Left lung (tissue), 4 donors: ENCODE measurements at regions not wholly inside any gene's neighbourhood (a gene's known extent, or its start where the extent isn't known, plus 50 kb on each side); places are given as distances from the start of the nearest gene placed in this dataset.

Source experiments
- ATAC-seq: fragments of 200-7000 bp; cut with Tn5 transposase; one replicate; pipeline ENCODE4 v1.9.1; 2020; ENCODE audit warnings: moderate library complexity
- DNase-seq, 4 donors: peaks; one replicate each; pipeline ENCODE4 v3.0.0-alpha.2; 2013 to 2020
- H3K27ac ChIP-seq, 2 donors: fragments of 200-600 bp; sonication (generic) in 1 of 2; one replicate each; pipeline versions ENCODE4 v1.5.0 to v1.8.0; 2020 to 2021
- H3K27me3 ChIP-seq, 2 donors: fragments of 200-600 bp; sonication (generic) in 1 of 2; one replicate each; pipeline versions ENCODE4 v1.5.0 to v1.8.0; 2020 to 2021
- H3K36me3 ChIP-seq, 2 donors: fragments of 200-600 bp; sonication (generic) in 1 of 2; one replicate each; pipeline versions ENCODE4 v1.5.0 to v1.8.0; 2020 to 2021
- H3K4me1 ChIP-seq, 2 donors: fragments of 200-600 bp; one replicate each; pipeline ENCODE4 v1.8.0; 2021
- H3K4me3 ChIP-seq, 2 donors: fragments of 200-600 bp; sonication (generic) in 1 of 2; one replicate each; pipeline versions ENCODE4 v1.5.0 to v1.8.0; 2020 to 2021; ENCODE audit warnings: mild to moderate bottlenecking in 1 of 2
- H3K9me3 ChIP-seq, 2 donors: fragments of 200-600 bp; sonication (generic) in 1 of 2; one replicate each; pipeline versions ENCODE4 v1.5.0 to v1.8.0; 2020 to 2021
- CTCF ChIP-seq, 2 donors: fragments of 200-600 bp; sonication (generic) in 1 of 2; IDR thresholded peaks; one replicate each; pipeline versions ENCODE4 v1.5.0 to v1.8.0; 2021; ENCODE audit warnings: antibody characterized with exemption in 2 of 2
- intact Hi-C, 2 donors: fragments of 100-400 bp; cut with DNase I; formaldehyde crosslinking; loops; one replicate each; pipeline versions ENCODE4 v1.11.2 to v1.14.2; 2022
- donor health status: DM: no; HTN: yes; CAD: no.
- donor health status: DM: no; HTN: no; CAD: no.

- TF ChIP-seq CTCF (IDR thresholded peaks at IDR 0.05) = no peak
- intact Hi-C loops = no loop called here
Measured at GRCh38 chr4:137960371-137961050, 281.6 kb downstream of the SLC7A11 start.

GRCh38 chr4:137957806-137958205 is 284.3 kb downstream of the SLC7A11 start:
- DNase-seq (no peak), ATAC-seq (no peak)
- intact Hi-C loops = no loop called here
- Histone ChIP-seq H3K36me3 (no peaks in the 10 kb centered on the region), H3K4me3 (no peak overlapping the region), H3K4me1 (peaks cover 0 to 3% of the 10 kb centered on the region in 2 donors), H3K27ac (no peak overlapping the region), H3K27me3 (no peaks in the 10 kb centered on the region), H3K9me3 (no peaks in the 10 kb centered on the region)
- TF ChIP-seq CTCF (IDR thresholded peaks at IDR 0.05) = no peak

More at GRCh38 chr4:137960371-137961050, 281.6 kb downstream of the SLC7A11 start:
- Histone ChIP-seq H3K4me1 (peaks cover 0 to 3% of the 10 kb centered on the region in 2 donors), H3K27me3 (no peaks in the 10 kb centered on the region), H3K36me3 (no peaks in the 10 kb centered on the region), H3K27ac (peak overlapping the region in 1 of 2 donors; percentile 20), H3K4me3 (no peak overlapping the region), H3K9me3 (no peaks in the 10 kb centered on the region)
- ATAC-seq (peak; percentile 49), DNase-seq (peak in 2 of 4 donors; percentile 13 to 22)

- no peaks in the 10 kb centered on the region for H3K27me3 ChIP-seq
Measured at GRCh38 chr4:137956256-137956655, 285.9 kb downstream of the SLC7A11 start.

GRCh38 chr4:137955595-137955994 is 286.6 kb downstream of the SLC7A11 start:
- Histone ChIP-seq H3K4me3 (no peak overlapping the region), H3K9me3 (no peaks in the 10 kb centered on the region), H3K27me3 (no peaks in the 10 kb centered on the region), H3K4me1 (no peaks in the 10 kb centered on the region), H3K27ac (no peak overlapping the region), H3K36me3 (no peaks in the 10 kb centered on the region)
- intact Hi-C loops = no loop called here
- peak; percentile 48 for ATAC-seq
- no peak for TF ChIP-seq CTCF (IDR thresholded peaks at IDR 0.05)
- DNase-seq = no peak

More at GRCh38 chr4:137956256-137956655, 285.9 kb downstream of the SLC7A11 start:
- intact Hi-C loops = no loop called here
- Histone ChIP-seq H3K9me3 (no peaks in the 10 kb centered on the region), H3K27ac (no peak overlapping the region), H3K36me3 (no peaks in the 10 kb centered on the region), H3K4me3 (no peak overlapping the region), H3K4me1 (no peaks in the 10 kb centered on the region)
- no peak for TF ChIP-seq CTCF (IDR thresholded peaks at IDR 0.05)
- ATAC-seq (no peak), DNase-seq (no peak)

GRCh38 chr4:137952116-137952515 is 290.0 kb downstream of the SLC7A11 start:
- Histone ChIP-seq H3K27ac (no peak overlapping the region), H3K9me3 (peaks cover 0 to 6% of the 10 kb centered on the region in 2 donors), H3K4me3 (no peak overlapping the region), H3K27me3 (no peaks in the 10 kb centered on the region), H3K4me1 (no peaks in the 10 kb centered on the region), H3K36me3 (no peaks in the 10 kb centered on the region)
- DNase-seq (peak in 1 of 4 donors; percentile 62), ATAC-seq (peak; percentile 89)
- intact Hi-C loops = no loop called here
- TF ChIP-seq CTCF (IDR thresholded peaks at IDR 0.05) = no peak
